ENCODE measurements at regions not wholly inside any gene's neighbourhood (a gene's known extent, or its start where the extent isn't known, plus 50 kb on each side); places are given as distances from the start of the nearest gene placed in this dataset.
A peak's percentile ranks its signal among the peaks of the same experiment; 100 is the strongest.

DNA sequence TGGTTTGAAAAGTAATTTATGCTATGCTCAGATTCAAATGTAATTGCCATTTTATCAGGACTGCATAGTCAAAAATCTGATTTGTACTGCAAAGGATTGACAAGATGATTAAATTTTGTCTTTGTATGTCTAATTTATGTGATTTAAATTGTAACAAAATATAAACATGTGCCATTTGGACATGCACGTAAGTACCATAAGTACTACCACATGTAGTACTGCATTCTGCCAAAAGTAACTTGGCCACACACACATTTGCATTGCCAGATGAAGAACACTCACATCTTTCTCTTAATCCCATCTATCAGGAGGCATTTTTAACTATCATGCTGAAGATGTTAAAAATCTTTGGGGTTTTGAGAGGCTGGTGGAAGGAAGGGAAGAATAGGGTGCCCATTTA is 133.3 kb downstream of the KLF12 start:
- Histone ChIP-seq H3K27me3 (no peaks in the 10 kb centered on the region), H3K27ac (no peak overlapping the region), H3K4me3 (no peak overlapping the region), H3K9me3 (no peaks in the 10 kb centered on the region), H3K36me3 (no peaks in the 10 kb centered on the region), H3K4me1 (no peaks in the 10 kb centered on the region)
- no peak for ATAC-seq
- TF ChIP-seq, protein P1, sequence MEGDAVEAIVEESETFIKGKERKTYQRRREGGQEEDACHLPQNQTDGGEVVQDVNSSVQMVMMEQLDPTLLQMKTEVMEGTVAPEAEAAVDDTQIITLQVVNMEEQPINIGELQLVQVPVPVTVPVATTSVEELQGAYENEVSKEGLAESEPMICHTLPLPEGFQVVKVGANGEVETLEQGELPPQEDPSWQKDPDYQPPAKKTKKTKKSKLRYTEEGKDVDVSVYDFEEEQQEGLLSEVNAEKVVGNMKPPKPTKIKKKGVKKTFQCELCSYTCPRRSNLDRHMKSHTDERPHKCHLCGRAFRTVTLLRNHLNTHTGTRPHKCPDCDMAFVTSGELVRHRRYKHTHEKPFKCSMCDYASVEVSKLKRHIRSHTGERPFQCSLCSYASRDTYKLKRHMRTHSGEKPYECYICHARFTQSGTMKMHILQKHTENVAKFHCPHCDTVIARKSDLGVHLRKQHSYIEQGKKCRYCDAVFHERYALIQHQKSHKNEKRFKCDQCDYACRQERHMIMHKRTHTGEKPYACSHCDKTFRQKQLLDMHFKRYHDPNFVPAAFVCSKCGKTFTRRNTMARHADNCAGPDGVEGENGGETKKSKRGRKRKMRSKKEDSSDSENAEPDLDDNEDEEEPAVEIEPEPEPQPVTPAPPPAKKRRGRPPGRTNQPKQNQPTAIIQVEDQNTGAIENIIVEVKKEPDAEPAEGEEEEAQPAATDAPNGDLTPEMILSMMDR (IDR thresholded peaks at IDR 0.05): no peak
- DNase-seq: no peak
- intact Hi-C loops (cut with DNase I): no loop called here

DNA sequence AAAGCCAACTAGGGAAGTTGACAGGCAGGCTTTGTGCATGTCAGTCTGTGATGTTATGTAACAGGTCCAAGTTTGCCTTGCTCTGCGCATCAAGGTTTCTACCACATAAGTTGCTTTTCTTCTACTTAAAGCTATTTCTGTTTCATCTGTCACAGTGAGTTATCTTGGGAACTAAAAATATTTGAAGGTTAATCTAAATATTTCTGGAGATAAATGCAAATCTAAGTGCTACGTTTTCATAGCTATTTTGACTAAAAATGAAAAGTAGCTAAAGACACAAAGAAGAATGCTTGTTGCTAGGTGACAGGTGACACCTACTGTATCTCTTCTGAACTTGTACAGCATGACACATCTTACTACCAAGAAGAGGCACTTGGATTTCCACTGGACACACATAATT is 135.6 kb downstream of the KLF12 start:
- no peak for DNase-seq
- Histone ChIP-seq H3K4me3 (no peak overlapping the region), H3K9me3 (no peaks in the 10 kb centered on the region), H3K27me3 (no peaks in the 10 kb centered on the region), H3K4me1 (no peaks in the 10 kb centered on the region), H3K27ac (no peak overlapping the region), H3K36me3 (no peaks in the 10 kb centered on the region)
- intact Hi-C loops (cut with DNase I): no loop called here
- TF ChIP-seq, protein P1 (IDR thresholded peaks at IDR 0.05): no peak
- ATAC-seq: no peak

DNA sequence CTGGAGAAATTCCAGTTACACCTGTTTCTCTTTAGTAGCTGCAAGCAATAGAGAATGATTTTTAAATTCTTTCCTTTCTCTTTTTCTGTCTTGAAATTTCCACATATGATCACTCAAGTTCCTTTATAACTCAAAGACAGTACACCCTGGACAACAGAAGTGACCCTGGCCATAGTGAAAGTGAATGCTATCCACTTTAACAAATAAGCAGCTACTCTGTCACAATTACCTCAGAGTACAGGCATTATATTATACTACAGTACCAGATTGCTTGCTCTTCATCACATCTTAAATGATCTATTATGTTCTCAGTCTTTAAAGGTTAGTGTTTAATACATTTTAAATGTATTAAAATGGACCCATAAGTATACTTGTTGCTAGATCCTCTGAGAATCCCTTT is 136.2 kb downstream of the KLF12 start:
- no peak for DNase-seq
- no peaks in the 10 kb centered on the region for H3K9me3 ChIP-seq
- TF ChIP-seq, protein P1 (IDR thresholded peaks at IDR 0.05): no peak

DNA sequence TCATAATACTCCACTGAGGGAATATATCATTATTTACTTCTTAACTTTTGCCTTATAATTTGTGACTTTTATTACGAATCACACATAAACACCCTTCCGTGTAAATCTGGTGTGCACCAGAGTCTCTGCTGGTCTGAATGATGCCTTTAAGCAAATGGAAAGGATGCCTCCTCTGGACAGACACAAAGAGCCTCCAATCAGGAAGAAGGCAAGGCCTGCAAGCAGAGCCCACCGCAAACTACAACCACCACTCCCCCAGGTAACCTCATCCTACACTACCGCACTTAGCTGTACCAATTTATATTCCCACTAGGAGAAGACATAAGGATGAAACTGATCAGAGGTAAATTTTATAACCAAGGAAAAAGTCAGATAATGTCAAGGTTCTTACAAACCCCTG is 137.6 kb downstream of the KLF12 start:
- no peak overlapping the region for H3K4me3 ChIP-seq
- no peak overlapping the region for H3K27ac ChIP-seq
- no peaks in the 10 kb centered on the region for H3K27me3 ChIP-seq
- H3K9me3 ChIP-seq: no peaks in the 10 kb centered on the region
- H3K36me3 ChIP-seq: no peaks in the 10 kb centered on the region
- no peaks in the 10 kb centered on the region for H3K4me1 ChIP-seq
- ATAC-seq (no peak), DNase-seq (no peak)
- intact Hi-C loops (cut with DNase I): no loop called here
- TF ChIP-seq, protein P1 (IDR thresholded peaks at IDR 0.05): no peak

More for the DNA sequence above, 136.2 kb downstream of the KLF12 start:
- intact Hi-C loops (cut with DNase I): no loop called here
- no peak for ATAC-seq
- Histone ChIP-seq H3K27me3 (no peaks in the 10 kb centered on the region), H3K4me3 (no peak overlapping the region), H3K36me3 (no peaks in the 10 kb centered on the region), H3K27ac (no peak overlapping the region), H3K4me1 (no peaks in the 10 kb centered on the region)

DNA sequence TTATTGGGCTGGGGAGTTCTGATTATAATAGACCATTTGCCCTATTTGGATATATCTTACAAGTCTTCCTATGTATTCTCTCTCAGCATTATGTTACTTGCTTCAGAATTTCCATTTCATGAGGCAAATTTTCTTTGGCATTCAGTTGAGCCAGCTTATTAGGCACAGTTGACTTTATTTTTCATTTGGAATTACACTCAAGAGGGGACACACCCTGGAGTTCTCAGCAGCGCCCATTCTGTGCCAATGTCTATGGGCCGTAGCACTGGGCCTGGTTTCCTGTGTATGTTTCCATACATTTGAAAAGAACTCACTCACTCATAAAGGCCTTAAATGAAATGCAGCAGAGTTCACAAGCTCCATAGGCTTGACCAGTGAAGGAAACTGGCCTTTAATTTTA is 138.5 kb downstream of the KLF12 start:
- peak; percentile 32 for ATAC-seq
- H3K9me3 ChIP-seq: no peaks in the 10 kb centered on the region
- intact Hi-C loops (cut with DNase I): no loop called here
- H3K4me1 ChIP-seq: no peaks in the 10 kb centered on the region
- H3K27ac ChIP-seq: no peak overlapping the region
- H3K36me3 ChIP-seq: no peaks in the 10 kb centered on the region
- no peak for DNase-seq
- no peak overlapping the region for H3K4me3 ChIP-seq
- TF ChIP-seq, protein P1 (IDR thresholded peaks at IDR 0.05): no peak
- no peaks in the 10 kb centered on the region for H3K27me3 ChIP-seq

DNA sequence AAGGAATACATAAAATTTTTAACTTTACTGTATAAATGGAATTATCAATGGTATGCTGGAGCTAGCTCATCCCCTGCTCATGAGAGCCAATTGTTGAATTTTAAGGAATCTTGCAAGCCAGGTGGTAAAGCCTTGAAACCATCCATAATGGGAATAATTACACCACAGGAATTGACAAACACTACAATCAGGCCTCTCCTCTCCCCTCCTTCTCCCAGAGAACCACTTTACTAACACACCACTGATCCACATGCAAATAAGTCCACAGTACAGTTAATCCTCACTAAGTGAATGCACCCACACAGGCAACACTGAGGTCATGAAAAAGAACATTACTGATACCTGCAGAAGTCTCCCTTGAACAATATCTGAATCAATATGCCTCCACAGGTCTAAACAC is 140.5 kb downstream of the KLF12 start:
- no peak for DNase-seq

More for the DNA sequence above, 140.5 kb downstream of the KLF12 start:
- no peak for ATAC-seq
- TF ChIP-seq, protein P1 (IDR thresholded peaks at IDR 0.05): no peak
- intact Hi-C loops (cut with DNase I): no loop called here
- no peaks in the 10 kb centered on the region for H3K36me3 ChIP-seq
- no peak overlapping the region for H3K27ac ChIP-seq
- H3K27me3 ChIP-seq: no peaks in the 10 kb centered on the region
- no peaks in the 10 kb centered on the region for H3K9me3 ChIP-seq
- H3K4me1 ChIP-seq: no peaks in the 10 kb centered on the region
- H3K4me3 ChIP-seq: no peak overlapping the region

Data from upper lobe of right lung (tissue), 1 donor.